H1 (cell line): ENCODE measurements at regions not wholly inside any gene's neighbourhood (a gene's known extent, or its start where the extent isn't known, plus 50 kb on each side); places are given as distances from the start of the nearest gene placed in this dataset.

Experiments
- CTCF ChIA-PET: fragments of 300-600 bp; sonication (Branson Sonifier 250); formaldehyde crosslinking; loops from one replicate; lab custom pipeline; 2021; ENCODE audit not compliant: partially characterized antibody; lab: Charles Lee
- POLR2A ChIA-PET: fragments of 300-600 bp; sonication (Branson Sonifier 250); formaldehyde crosslinking; loops from one replicate; lab custom pipeline; 2021; ENCODE audit warnings: inconsistent platforms; ENCODE audit not compliant: partially characterized antibody; lab: Charles Lee
- DNase-seq, 2 experiments: peaks; one replicate each; pipeline versions ENCODE4 v3.0.0 to v3.0.0-alpha.2; 2010 to 2022; ENCODE audit warnings: low spot score in 2 of 2, low read depth in 1 of 2, mixed read lengths in 1 of 2
- FAIRE-seq: peaks from 2 replicates; lab custom pipeline; 2011; peaks lifted over from hg19 to GRCh38; lab: Jason Lieb, UNC
- H2AFZ ChIP-seq: 2 replicates; pipeline ENCODE4 v1.8.1; 2012; ENCODE audit warnings: low read length, inconsistent platforms
- H2AK5ac ChIP-seq: 2 replicates; pipeline ENCODE4 v1.6.1; 2013; ENCODE audit warnings: low read depth, low read length
- H2BK120ac ChIP-seq: replicated peaks from 2 replicates; pipeline ENCODE3; 2013; ENCODE audit warnings: low read depth, low read length, inconsistent platforms
- H2BK12ac ChIP-seq: 2 replicates; pipeline ENCODE4 v1.6.1; 2013; ENCODE audit warnings: low read depth, low read length
- H2BK15ac ChIP-seq: 2 replicates; pipeline ENCODE4 v1.6.1; 2013; ENCODE audit warnings: low read length
- H2BK20ac ChIP-seq: 2 replicates; pipeline ENCODE4 v1.6.1; 2013; ENCODE audit warnings: low read length
- H2BK5ac ChIP-seq: 2 replicates; pipeline ENCODE4 v1.6.1; 2013; ENCODE audit warnings: low read depth, low read length
- H3K14ac ChIP-seq: 2 replicates; pipeline ENCODE4 v1.6.1; 2013; ENCODE audit warnings: inconsistent platforms; ENCODE audit not compliant: insufficient read length
- H3K18ac ChIP-seq: 2 replicates; pipeline ENCODE4 v1.6.1; 2013; ENCODE audit warnings: low read length; ENCODE audit errors: extremely low read depth
- H3K23ac ChIP-seq: 2 replicates; pipeline ENCODE4 v1.6.1; 2013; ENCODE audit warnings: inconsistent platforms; ENCODE audit not compliant: insufficient read length
- H3K23me2 ChIP-seq: 2 replicates; pipeline ENCODE4 v1.6.1; 2013; ENCODE audit warnings: low read depth, low read length
- H3K27ac ChIP-seq: 2 replicates; pipeline ENCODE4 v1.6.1; 2011; ENCODE audit warnings: low read depth, low read length, inconsistent platforms
- H3K27me3 ChIP-seq, 4 experiments: replicated peaks in 1 of 4; 1 replicate in 1 of 4; 2 replicates in 3 of 4; pipeline versions ENCODE4 v1.6.1 to v1.8.1; 2011 to 2013; ENCODE audit warnings: low read length in 3 of 4, mild to moderate bottlenecking in 3 of 4, inconsistent platforms in 2 of 4, mixed read lengths in 2 of 4, moderate library complexity in 1 of 4; ENCODE audit not compliant: control insufficient read depth in 3 of 4, insufficient read depth in 3 of 4; ENCODE audit errors: extremely low read depth in 1 of 4
- H3K36me3 ChIP-seq, 4 experiments: 2 replicates each; pipeline versions ENCODE4 v1.6.1 to v1.8.1; 2011 to 2013; ENCODE audit warnings: mild to moderate bottlenecking in 4 of 4, low read length in 3 of 4, moderate library complexity in 2 of 4, control low read depth in 1 of 4, inconsistent platforms in 1 of 4; ENCODE audit not compliant: insufficient read depth in 4 of 4, control insufficient read depth in 2 of 4
- H3K4ac ChIP-seq: replicated peaks from 2 replicates; pipeline ENCODE3; 2013; ENCODE audit warnings: low read length, low read depth, mixed read lengths, inconsistent platforms; ENCODE audit not compliant: insufficient read length
- H3K4me1 ChIP-seq, 4 experiments: replicated peaks in 1 of 4; 1 replicate in 1 of 4; 2 replicates in 3 of 4; pipeline versions ENCODE4 v1.6.1 to v1.8.1; 2011 to 2013; ENCODE audit warnings: low read length in 3 of 4, inconsistent platforms in 2 of 4, mixed read lengths in 1 of 4; ENCODE audit not compliant: insufficient read depth in 4 of 4, control insufficient read depth in 3 of 4
- H3K4me2 ChIP-seq, 2 experiments: 2 replicates each; pipeline versions ENCODE4 v1.6.1 to v1.8.1; 2011 to 2013; ENCODE audit warnings: low read depth in 2 of 2, low read length in 2 of 2, control low read depth in 1 of 2, inconsistent platforms in 1 of 2, mild to moderate bottlenecking in 1 of 2; ENCODE audit not compliant: insufficient read depth in 1 of 2
- H3K4me3 ChIP-seq, 4 experiments: fragments of 200-600, 300-600 bp in 1 of 4; sonication (generic), shearing (Covaris generic), sonication (Bioruptor Twin) in 1 of 4; 2 replicates each; pipeline versions ENCODE4 v1.5.1 to v1.8.1; 2011 to 2016; ENCODE audit warnings: low read length in 4 of 4, low read depth in 3 of 4, control low read depth in 2 of 4, inconsistent platforms in 2 of 4, mild to moderate bottlenecking in 2 of 4, mixed read lengths in 1 of 4, moderate library complexity in 1 of 4; ENCODE audit not compliant: insufficient read depth in 2 of 4; ENCODE audit errors: extremely low read depth in 1 of 4
- H3K56ac ChIP-seq: replicated peaks from 2 replicates; pipeline ENCODE3; 2013; ENCODE audit warnings: low read depth, mild to moderate bottlenecking, mixed read lengths, low read length, inconsistent platforms; ENCODE audit not compliant: insufficient read length
- H3K79me1 ChIP-seq: 2 replicates; pipeline ENCODE4 v1.6.1; 2013; ENCODE audit warnings: low read depth, low read length, control low read depth
- H3K79me2 ChIP-seq, 2 experiments: 2 replicates each; pipeline versions ENCODE4 v1.6.1 to v1.8.1; 2012 to 2013; ENCODE audit warnings: low read length in 2 of 2, mild to moderate bottlenecking in 2 of 2, inconsistent platforms in 1 of 2; ENCODE audit not compliant: insufficient read depth in 2 of 2, control insufficient read depth in 1 of 2
- H3K9ac ChIP-seq, 4 experiments: replicated peaks in 1 of 4; 1 replicate in 1 of 4; 2 replicates in 3 of 4; pipeline versions ENCODE4 v1.6.1 to v1.8.1; 2011 to 2013; ENCODE audit warnings: low read depth in 3 of 4, low read length in 3 of 4, control low read depth in 2 of 4, mild to moderate bottlenecking in 2 of 4, moderate library complexity in 2 of 4, inconsistent platforms in 1 of 4; ENCODE audit errors: extremely low read depth in 1 of 4
- H3K9me3 ChIP-seq, 2 experiments: 2 replicates each; pipeline versions ENCODE4 v1.6.1 to v1.8.1; 2012 to 2013; ENCODE audit warnings: mild to moderate bottlenecking in 2 of 2, moderate library complexity in 2 of 2, control low read depth in 1 of 2, inconsistent platforms in 1 of 2, low read depth in 1 of 2, low read length in 1 of 2, mixed read lengths in 1 of 2; ENCODE audit not compliant: insufficient read depth in 2 of 2
- H4K20me1 ChIP-seq, 2 experiments: replicated peaks in 1 of 2; 2 replicates each; pipeline versions ENCODE3 to v1.8.1; 2011 to 2013; ENCODE audit warnings: inconsistent platforms in 2 of 2, low read length in 2 of 2, mild to moderate bottlenecking in 1 of 2; ENCODE audit not compliant: insufficient read depth in 2 of 2, control insufficient read depth in 1 of 2
- H4K5ac ChIP-seq: 2 replicates; pipeline ENCODE4 v1.6.1; 2013; ENCODE audit warnings: low read length, low read depth, mixed read lengths, inconsistent platforms; ENCODE audit not compliant: insufficient read length
- H4K8ac ChIP-seq: 2 replicates; pipeline ENCODE4 v1.8.0; 2013; ENCODE audit warnings: mild to moderate bottlenecking, moderate library complexity, low read length, inconsistent platforms; ENCODE audit not compliant: insufficient read depth; ENCODE audit errors: extremely low read depth
- H4K91ac ChIP-seq: replicated peaks from 2 replicates; pipeline ENCODE3; 2013; ENCODE audit warnings: low read length, mixed read lengths, inconsistent platforms; ENCODE audit not compliant: insufficient read length
- CTCF ChIP-seq, 3 experiments: IDR thresholded peaks; 1 replicate in 2 of 3; 2 replicates in 1 of 3; pipeline versions ENCODE4 v1.5.1 to v1.6.1; 2011; ENCODE audit warnings: low read length in 3 of 3, mild to moderate bottlenecking in 3 of 3, inconsistent platforms in 2 of 3, low read depth in 1 of 3, moderate library complexity in 1 of 3; ENCODE audit not compliant: insufficient read depth in 1 of 3; ENCODE audit errors: control extremely low read depth in 1 of 3
- FOSL1 ChIP-seq: IDR thresholded peaks from 2 replicates; pipeline ENCODE4 v1.6.1; 2011; ENCODE audit warnings: mild to moderate bottlenecking, low read depth, low read length, moderate library complexity; ENCODE audit not compliant: insufficient read depth
- POLR2A ChIP-seq, 2 experiments: IDR thresholded peaks; 1 replicate in 1 of 2; 2 replicates in 1 of 2; pipeline ENCODE4 v1.6.1; 2011; ENCODE audit warnings: low read depth in 2 of 2, low read length in 2 of 2, mild to moderate bottlenecking in 2 of 2; ENCODE audit errors: control extremely low read depth in 1 of 2
- SAP30 ChIP-seq: fragments of 300-600 bp; sonication (generic); IDR thresholded peaks from 2 replicates; pipeline ENCODE4 v1.7.1; 2012; ENCODE audit warnings: low read length, moderate library complexity, mild to moderate bottlenecking, inconsistent platforms; ENCODE audit not compliant: insufficient read depth, insufficient replicate concordance
- SIX5 ChIP-seq: IDR thresholded peaks from 2 replicates; pipeline ENCODE4 v1.6.1; 2011; ENCODE audit warnings: mild to moderate bottlenecking, low read depth, low read length
- SP4 ChIP-seq: IDR thresholded peaks from 2 replicates; pipeline ENCODE4 v1.6.1; 2012; ENCODE audit warnings: low read length, inconsistent platforms
- SUZ12 ChIP-seq: fragments of 200-600 bp; sonication (generic); IDR thresholded peaks from 2 replicates; pipeline ENCODE4 v1.6.1; 2012; ENCODE audit warnings: mild to moderate bottlenecking, inconsistent platforms, low read length, moderate library complexity, mixed read lengths
- TBP ChIP-seq: IDR thresholded peaks from 2 replicates; pipeline ENCODE4 v1.6.1; 2011; ENCODE audit warnings: low read depth, low read length, improper control_type of control experiment
- WGBS, 2 experiments: shearing (Covaris generic) in 1 of 2; methylation state at CpG; one replicate each; pipeline versions ENCODE4 v1.1.6 to v1.1.7; 2013 to 2015; ENCODE audit warnings: low lambda C conversion rate in 2 of 2, mixed read lengths in 2 of 2, inconsistent platforms in 1 of 2, low coverage in 1 of 2, missing lambda C conversion rate in 1 of 2; ENCODE audit not compliant: insufficient replicate concordance in 2 of 2, insufficient coverage in 1 of 2, insufficient read length in 1 of 2; ENCODE audit errors: extremely low coverage in 1 of 2, missing lambda C conversion rate in 1 of 2; 5-methylcytosine and 5-hydroxymethylcytosine counted together

- no peak overlapping the region for H3K56ac ChIP-seq
- no peak for FAIRE-seq
- no peak overlapping the region for H4K5ac ChIP-seq
- peak overlapping the region in 1 of 2 experiments; percentile 32; a peak in 1 of 4 replicates for H3K4me2 ChIP-seq
- peaks cover 1% of the 10 kb centered on the region; the same call in 1 of the 2 replicates for H3K23me2 ChIP-seq
- H3K4me1 ChIP-seq = peaks cover 0 to 26% (median 6%) of the 10 kb centered on the region in 4 experiments; a peak in 6 of 7 replicates
- H2AK5ac ChIP-seq = no peak overlapping the region
- no peak overlapping the region; the same call in 1 of the 2 replicates for H2BK5ac ChIP-seq
- no peaks in the 10 kb centered on the region for H3K36me3 ChIP-seq
- no peak overlapping the region for H3K9ac ChIP-seq
- H3K27ac ChIP-seq = no peak overlapping the region
- CTCF ChIA-PET = interaction anchor here (0.9 to 5.0 kb wide), 3 partner anchors 17 to 62 kb away, joined by 5 to 39 read pairs (median 5); no protein-coding TSS in a partner anchor
- no peak overlapping the region for H2BK20ac ChIP-seq
- no peak overlapping the region for H4K8ac ChIP-seq
- peak overlapping the region; percentile 19; the same call in 1 of the 2 replicates for H3K18ac ChIP-seq
- no peak overlapping the region for H3K4me3 ChIP-seq
- peak overlapping the region; percentile 74 for H2AFZ ChIP-seq
- peak overlapping the region; percentile 61; the same call in 1 of the 2 replicates for H2BK15ac ChIP-seq
- POLR2A ChIA-PET = interaction anchor here (1.1 to 2.7 kb wide), 3 partner anchors 122 to 197 kb away, joined by 3 to 8 read pairs (median 6); partner anchors contain the start of genes ADAM17 and YWHAQ
- no peak overlapping the region for H3K4ac ChIP-seq
- no peak overlapping the region for H3K14ac ChIP-seq
- peaks cover 0 to 3% (median 0%) of the 10 kb centered on the region in 4 experiments; a peak in 1 of 7 replicates for H3K27me3 ChIP-seq
- H2BK12ac ChIP-seq = peak overlapping the region; percentile 72; the same call in 1 of the 2 replicates
- no peaks in the 10 kb centered on the region for H3K9me3 ChIP-seq
- no peaks in the 10 kb centered on the region for H3K79me1 ChIP-seq
- no peak overlapping the region for H2BK120ac ChIP-seq
- no peaks in the 10 kb centered on the region for H4K20me1 ChIP-seq
- no peaks in the 10 kb centered on the region for H3K79me2 ChIP-seq
- TF ChIP-seq POLR2A (IDR thresholded peaks at IDR 0.05; ENCODE audit: control extremely low read depth in 1 of 2, low read depth in 2 of 2, low read length in 2 of 2) (no peak), TBP (no peak), SP4 (no peak), FOSL1 (no peak), SUZ12 (no peak), SAP30 (no peak), CTCF (IDR thresholded peaks at IDR 0.05; ENCODE audit: control extremely low read depth in 1 of 3, insufficient read depth in 1 of 3, low read depth in 1 of 3, low read length in 3 of 3) (no peak), SIX5 (no peak)
- 76% methylated on average over 21 of the region's 21 CpGs; no CpG with 5 or more reads in 1 of the 2 experiments for WGBS, 2 experiments
- DNase-seq = no peak
- H4K91ac ChIP-seq = no peak overlapping the region
- H3K23ac ChIP-seq = no peak overlapping the region
Measured at GRCh38 chr2:9752441-9753275, 90.6 kb upstream of the TAF1B start.
